K562 (cell line): ENCODE measurements at regions not wholly inside any gene's neighbourhood (a gene's known extent, or its start where the extent isn't known, plus 50 kb on each side); places are given as distances from the start of the nearest gene placed in this dataset.
A peak's percentile ranks its signal among the peaks of the same experiment; 100 is the strongest.

Experiments
- ATF3 ChIP-seq, 2 experiments: fragments of 450-650 bp in 1 of 2; sonication (generic) in 1 of 2; formaldehyde crosslinking in 1 of 2; IDR thresholded peaks in 1 of 2; conservative IDR thresholded peaks in 1 of 2; 2 replicates each; pipeline versions ENCODE4 v1.6.1 to v1.8.1; 2016 to 2023; ENCODE audit warnings: mild to moderate bottlenecking in 2 of 2, moderate library complexity in 2 of 2, inconsistent platforms in 1 of 2, missing genetic modification reagents in 1 of 2
- BRD9 ChIP-seq: fragments of 450-650 bp; IDR thresholded peaks from 2 replicates; pipeline ENCODE4 v1.6.1; 2018; ENCODE audit warnings: low read depth; ENCODE audit not compliant: partially characterized antibody
- CEBPB ChIP-seq: fragments of 450-650 bp; IDR thresholded peaks from 2 replicates; pipeline ENCODE4 v1.6.1; 2016; ENCODE audit warnings: missing genetic modification characterization, missing compliant biosample characterization
- ESRRB ChIP-seq: fragments of 250-450 bp; sonication (Bioruptor Pico); IDR thresholded peaks from 2 replicates; pipeline ENCODE4 v1.5.0; 2020; ENCODE audit warnings: mild to moderate bottlenecking, moderate library complexity, borderline replicate concordance
- EWSR1 ChIP-seq: fragments of 450-650 bp; IDR thresholded peaks from 2 replicates; pipeline ENCODE4 v1.6.1; 2018; ENCODE audit warnings: borderline replicate concordance, mild to moderate bottlenecking, low read depth, moderate library complexity; ENCODE audit not compliant: partially characterized antibody
- HCFC1 ChIP-seq: IDR thresholded peaks from 2 replicates; pipeline ENCODE4 v1.6.1; 2012; ENCODE audit warnings: low read depth, low read length, improper control_type of control experiment
- L3MBTL2 ChIP-seq: fragments of 450-650 bp; IDR thresholded peaks from 2 replicates; pipeline ENCODE4 v1.6.1; 2016; ENCODE audit warnings: mild to moderate bottlenecking, moderate library complexity
- NCOA6 ChIP-seq: fragments of 450-650 bp; IDR thresholded peaks from 2 replicates; pipeline ENCODE4 v1.6.1; 2017; ENCODE audit warnings: mild to moderate bottlenecking
- PRPF4 ChIP-seq: fragments of 200-400 bp; formaldehyde crosslinking; IDR thresholded peaks from one replicate; pipeline ENCODE4 v1.6.1; 2017; ENCODE audit warnings: low read length, low read depth, mild to moderate bottlenecking; ENCODE audit not compliant: insufficient read depth, poor library complexity, severe bottlenecking
- SLC30A9 ChIP-seq: fragments of 250-450 bp; sonication (Bioruptor Pico); IDR thresholded peaks from 2 replicates; pipeline ENCODE4 v1.8.0; 2022; ENCODE audit warnings: mild to moderate bottlenecking, moderate library complexity
- SMARCB1 ChIP-seq: IDR thresholded peaks from 2 replicates; pipeline ENCODE4 v1.6.1; 2011; ENCODE audit warnings: improper control_type of control experiment, low read depth; ENCODE audit not compliant: insufficient read length
- SPI1 ChIP-seq: IDR thresholded peaks from 2 replicates; pipeline ENCODE4 v1.6.1; 2011; ENCODE audit warnings: low read depth, low read length, control low read depth, borderline replicate concordance
- TRIM24 ChIP-seq, 2 experiments: fragments of 450-650 bp; IDR thresholded peaks; 2 replicates each; pipeline ENCODE4 v1.6.1; 2016
- ZBTB12 ChIP-seq: fragments of 250-450 bp; sonication (Bioruptor Pico); IDR thresholded peaks from 2 replicates; pipeline ENCODE4 v1.4.0; 2020
- ZFP30 ChIP-seq: fragments of 250-450 bp; sonication (Bioruptor Pico); IDR thresholded peaks from 2 replicates; pipeline ENCODE4 v1.8.0; 2022; ENCODE audit warnings: moderate library complexity, mild to moderate bottlenecking, inconsistent platforms, borderline replicate concordance
- ZNF316 ChIP-seq: fragments of 450-650 bp; IDR thresholded peaks from 2 replicates; pipeline ENCODE4 v1.6.1; 2016
- ZNF324 ChIP-seq: fragments of 250-450 bp; sonication (Bioruptor Pico); IDR thresholded peaks from 2 replicates; pipeline ENCODE4 v1.4.0; 2020; ENCODE audit warnings: mild to moderate bottlenecking
- ZNF347 ChIP-seq: fragments of 450-650 bp; formaldehyde crosslinking; IDR thresholded peaks from 2 replicates; pipeline ENCODE4 v1.4.0; 2020; ENCODE audit warnings: low read depth, mild to moderate bottlenecking, moderate library complexity
- ZNF699 ChIP-seq: fragments of 250-450 bp; sonication (Bioruptor Pico); IDR thresholded peaks from 2 replicates; pipeline ENCODE4 v1.8.0; 2021; ENCODE audit warnings: mild to moderate bottlenecking, moderate library complexity; ENCODE audit not compliant: insufficient replicate concordance
- ZSCAN32 ChIP-seq: fragments of 450-650 bp; formaldehyde crosslinking; IDR thresholded peaks from 2 replicates; pipeline ENCODE4 v1.4.0; 2020; ENCODE audit warnings: mild to moderate bottlenecking, moderate library complexity
- TF ChIP-seq, protein P1 (sequence below): fragments of 250-450 bp; sonication (Bioruptor Pico); IDR thresholded peaks from 2 replicates; pipeline ENCODE4 v1.5.0; 2021; ENCODE audit warnings: mild to moderate bottlenecking, moderate library complexity
- TF ChIP-seq, protein P2 (sequence below): fragments of 450-650 bp; formaldehyde crosslinking; IDR thresholded peaks from 2 replicates; pipeline ENCODE4 v1.4.0; 2020; ENCODE audit warnings: mild to moderate bottlenecking, moderate library complexity

DNA sequence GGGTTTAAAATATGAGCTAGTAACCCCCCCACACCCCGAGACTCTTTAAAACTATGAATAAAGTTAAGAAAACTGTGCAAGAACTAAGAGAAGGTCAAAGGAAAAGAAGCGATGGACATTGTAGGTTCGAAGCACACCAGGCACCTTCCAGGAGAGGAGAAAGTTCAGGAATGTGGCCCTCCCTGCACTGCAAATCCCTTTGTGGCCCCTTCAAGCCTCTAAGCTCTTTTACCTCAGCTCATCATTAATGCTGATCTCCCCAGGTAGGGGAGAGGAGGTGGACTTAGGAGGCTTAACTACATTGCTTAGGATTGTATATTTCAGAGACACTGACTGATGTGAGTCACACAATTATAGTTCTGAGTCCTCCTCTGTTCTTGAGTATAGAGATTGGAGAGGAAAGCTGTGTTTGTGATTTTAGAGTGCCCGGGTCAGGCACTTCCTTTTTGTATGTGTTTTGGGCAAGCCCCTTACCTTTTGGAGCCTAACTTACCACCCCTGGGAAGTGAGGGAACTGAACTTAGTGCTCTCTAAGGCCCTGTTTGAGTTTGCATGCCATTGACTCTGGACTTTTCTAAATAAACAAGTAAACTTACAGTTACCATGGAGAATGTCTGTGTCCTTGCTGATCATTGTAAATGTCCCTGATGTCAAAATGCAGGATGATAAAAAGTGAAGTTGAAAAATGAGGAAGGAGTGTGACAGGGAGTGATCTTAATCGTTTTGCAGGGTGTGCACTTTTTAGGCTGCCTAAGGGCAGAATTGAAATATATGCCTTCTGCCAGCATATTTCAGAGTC is 140.8 kb upstream of the ZEB2 start (continued):
- no peak for TF ChIP-seq ZNF347 (CRISPR knock-in tag)
- TF ChIP-seq, protein P1, sequence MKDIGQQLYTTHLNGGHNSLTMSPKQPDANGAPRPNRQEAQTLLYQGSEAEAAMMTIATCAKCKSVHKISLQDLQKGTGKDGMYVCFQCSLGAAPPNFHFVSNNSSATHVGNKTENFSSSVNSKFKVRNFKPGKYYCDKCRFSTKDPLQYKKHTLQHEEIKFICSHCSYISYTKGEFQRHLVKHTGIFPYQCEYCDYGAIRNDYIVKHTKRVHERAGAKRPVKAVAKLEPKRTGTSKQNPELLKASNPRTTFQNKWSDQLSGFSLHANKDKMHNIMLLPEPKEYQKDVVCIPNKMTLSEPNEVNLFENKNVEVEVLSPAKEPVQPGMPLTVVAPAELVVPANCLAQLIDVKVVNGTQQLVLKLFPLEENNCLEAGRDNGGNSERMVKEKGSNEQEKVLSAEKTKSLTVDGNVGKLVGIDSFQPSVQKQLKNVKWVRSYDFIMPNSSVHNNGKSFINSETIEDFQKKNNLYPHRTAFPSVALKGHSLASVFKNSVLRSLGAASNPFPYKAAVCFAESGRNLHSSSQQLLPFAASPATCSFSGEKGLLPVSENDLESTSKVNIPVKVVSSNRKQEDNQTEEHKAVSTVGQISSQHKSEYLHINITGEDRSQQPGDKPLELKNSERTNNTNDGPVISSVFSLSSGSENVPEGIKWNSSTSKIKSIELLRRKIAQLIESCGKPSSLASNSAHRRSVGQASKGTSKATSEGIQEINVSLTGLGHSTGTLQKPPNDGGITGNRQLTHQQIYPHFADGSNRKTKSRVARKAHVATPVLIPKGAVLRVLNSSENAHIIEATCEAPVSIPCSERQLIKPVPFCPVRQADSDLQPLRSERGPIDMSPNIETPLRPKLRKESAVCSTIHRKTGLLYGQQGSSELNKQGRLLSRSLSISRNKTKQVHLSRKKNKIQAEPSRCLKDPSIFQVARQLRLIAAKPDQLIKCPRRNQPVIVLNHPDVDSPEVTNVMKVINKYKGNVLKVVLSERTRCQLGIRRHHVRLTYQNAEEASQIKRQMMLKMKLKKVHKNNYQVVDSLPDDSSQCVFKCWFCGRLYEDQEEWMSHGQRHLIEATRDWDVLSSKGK (CRISPR knock-in tag): no peak
- TF ChIP-seq ZNF324 (CRISPR knock-in tag): no peak
- TF ChIP-seq CEBPB (tag): no peak
- no peak for TF ChIP-seq NCOA6
- TF ChIP-seq SPI1: peak; percentile 74
- TF ChIP-seq SLC30A9 (CRISPR knock-in tag): no peak
- TF ChIP-seq EWSR1: no peak
- TF ChIP-seq ZNF316: peak; percentile 93
- TF ChIP-seq BRD9: no peak
- TF ChIP-seq TRIM24 (IDR thresholded peaks at IDR 0.05): 0 out of 4 replicates have a peak, but pooled peaks of 1 of the 2 experiments have one; percentile 11
- no peak for TF ChIP-seq ZBTB12 (CRISPR knock-in tag)
- no peak for TF ChIP-seq ZFP30 (CRISPR knock-in tag)
- 0 out of 2 replicates have a peak, but pooled peaks have one; percentile 16 for TF ChIP-seq L3MBTL2
- TF ChIP-seq PRPF4: no peak
- TF ChIP-seq ATF3 (IDR thresholded peaks at IDR 0.05): peak; percentile 54
- TF ChIP-seq ATF3 (CRISPR knock-in tag; conservative IDR thresholded peaks at IDR 0.05): no peak
- TF ChIP-seq, protein P2, sequence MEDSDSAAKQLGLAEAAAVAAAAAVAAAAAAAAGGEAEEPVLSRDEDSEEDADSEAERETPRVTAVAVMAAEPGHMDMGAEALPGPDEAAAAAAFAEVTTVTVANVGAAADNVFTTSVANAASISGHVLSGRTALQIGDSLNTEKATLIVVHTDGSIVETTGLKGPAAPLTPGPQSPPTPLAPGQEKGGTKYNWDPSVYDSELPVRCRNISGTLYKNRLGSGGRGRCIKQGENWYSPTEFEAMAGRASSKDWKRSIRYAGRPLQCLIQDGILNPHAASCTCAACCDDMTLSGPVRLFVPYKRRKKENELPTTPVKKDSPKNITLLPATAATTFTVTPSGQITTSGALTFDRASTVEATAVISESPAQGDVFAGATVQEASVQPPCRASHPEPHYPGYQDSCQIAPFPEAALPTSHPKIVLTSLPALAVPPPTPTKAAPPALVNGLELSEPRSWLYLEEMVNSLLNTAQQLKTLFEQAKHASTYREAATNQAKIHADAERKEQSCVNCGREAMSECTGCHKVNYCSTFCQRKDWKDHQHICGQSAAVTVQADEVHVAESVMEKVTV (CRISPR knock-in tag): no peak
- no peak for TF ChIP-seq SMARCB1
- no peak for TF ChIP-seq ZSCAN32 (CRISPR knock-in tag)
- no peak for TF ChIP-seq HCFC1
- no peak for TF ChIP-seq ESRRB (CRISPR knock-in tag)
- no peak for TF ChIP-seq ZNF699
